IMR-90 (cell line): ENCODE measurements at regions not wholly inside any gene's neighbourhood (a gene's known extent, or its start where the extent isn't known, plus 50 kb on each side); places are given as distances from the start of the nearest gene placed in this dataset.

Experiments
- ATAC-seq: fragments of 200-7000 bp; cut with Tn5 transposase; 2 replicates; pipeline ENCODE4 v1.9.1; 2020; ENCODE audit warnings: low read depth, mild to moderate bottlenecking, moderate library complexity
- BruUV-seq: library from RNA; stranded (reverse); fragments of 400-500 nt; replicated peaks from 2 replicates; lab custom pipeline; 2021; lab: Mats Ljungman, UMichigan
- CTCF ChIA-PET: fragments of 300-600 bp; formaldehyde crosslinking; extraction: SDS; loops from one replicate; lab custom pipeline; 2021; ENCODE audit warnings: antibody characterized with exemption; lab: Yijun Ruan, JAX
- POLR2A ChIA-PET: fragments of 300-600 bp; sonication (Branson Sonifier 250); formaldehyde crosslinking; loops from one replicate; lab custom pipeline; 2022; ENCODE audit warnings: antibody characterized with exemption; ENCODE audit not compliant: unreplicated experiment; lab: Charles Lee
- DNase-seq: peaks from one replicate; pipeline ENCODE4 v3.0.0; 2013
- H2AFZ ChIP-seq: replicated peaks from 2 replicates; pipeline ENCODE3; 2013; ENCODE audit warnings: low read length, mild to moderate bottlenecking; ENCODE audit not compliant: poor library complexity
- H2AK5ac ChIP-seq: 2 replicates; pipeline ENCODE4 v1.6.1; 2013; ENCODE audit warnings: low read depth, low read length, inconsistent platforms
- H2AK9ac ChIP-seq: replicated peaks from 2 replicates; pipeline ENCODE3; 2013; ENCODE audit warnings: mild to moderate bottlenecking, low read depth, low read length, moderate library complexity; ENCODE audit not compliant: poor library complexity
- H2BK120ac ChIP-seq: 2 replicates; pipeline ENCODE4 v1.6.1; 2013; ENCODE audit warnings: low read depth, low read length, inconsistent platforms
- H2BK15ac ChIP-seq: 3 replicates; pipeline ENCODE4 v1.6.1; 2013; ENCODE audit warnings: low read depth, low read length, inconsistent platforms
- H2BK20ac ChIP-seq: 2 replicates; pipeline ENCODE4 v1.6.1; 2013; ENCODE audit warnings: low read depth, mild to moderate bottlenecking, inconsistent platforms, low read length, moderate library complexity
- H2BK5ac ChIP-seq: 2 replicates; pipeline ENCODE4 v1.6.1; 2013; ENCODE audit warnings: mild to moderate bottlenecking, low read depth, low read length, inconsistent platforms; ENCODE audit not compliant: poor library complexity, severe bottlenecking
- H3K14ac ChIP-seq: replicated peaks from 2 replicates; pipeline ENCODE4 v1.6.1; 2013; ENCODE audit warnings: low read depth, low read length, inconsistent platforms
- H3K18ac ChIP-seq: 2 replicates; pipeline ENCODE4 v1.6.1; 2013; ENCODE audit warnings: low read depth, low read length, control low read depth
- H3K23ac ChIP-seq: 2 replicates; pipeline ENCODE4 v1.6.1; 2013; ENCODE audit warnings: low read depth, low read length, inconsistent platforms
- H3K27ac ChIP-seq: 2 replicates; pipeline ENCODE4 v1.5.1; 2013; ENCODE audit warnings: mild to moderate bottlenecking, control low read depth, low read length; ENCODE audit not compliant: insufficient read depth
- H3K27me3 ChIP-seq: 2 replicates; pipeline ENCODE4 v1.6.1; 2013; ENCODE audit warnings: low read length; ENCODE audit not compliant: control insufficient read depth, insufficient read depth
- H3K36me3 ChIP-seq: 2 replicates; pipeline ENCODE4 v1.6.1; 2013; ENCODE audit warnings: low read length, mixed read lengths; ENCODE audit not compliant: control insufficient read depth, insufficient read depth
- H3K4ac ChIP-seq: 2 replicates; pipeline ENCODE4 v1.6.1; 2013; ENCODE audit warnings: low read depth, low read length, inconsistent platforms
- H3K4me1 ChIP-seq: 2 replicates; pipeline ENCODE4 v1.6.1; 2013; ENCODE audit warnings: low read length, mixed read lengths; ENCODE audit not compliant: control insufficient read depth, insufficient read depth
- H3K4me2 ChIP-seq: 2 replicates; pipeline ENCODE4 v1.6.1; 2013; ENCODE audit warnings: low read depth, mild to moderate bottlenecking, control low read depth, low read length, moderate library complexity
- H3K4me3 ChIP-seq: 2 replicates; pipeline ENCODE4 v1.5.1; 2013; ENCODE audit warnings: low read depth, mild to moderate bottlenecking, control low read depth, low read length, moderate library complexity; ENCODE audit not compliant: insufficient read depth
- H3K56ac ChIP-seq: 2 replicates; pipeline ENCODE4 v1.6.1; 2013; ENCODE audit warnings: low read length, inconsistent platforms; ENCODE audit not compliant: insufficient read depth; ENCODE audit errors: extremely low read depth
- H3K79me1 ChIP-seq, 2 experiments: 2 replicates each; pipeline ENCODE4 v1.6.1; 2013; ENCODE audit warnings: low read length in 2 of 2, inconsistent platforms in 1 of 2, low read depth in 1 of 2
- H3K9ac ChIP-seq: 2 replicates; pipeline ENCODE4 v1.6.1; 2013; ENCODE audit warnings: low read depth, low read length, control low read depth
- H3K9me1 ChIP-seq: 2 replicates; pipeline ENCODE4 v1.6.1; 2013; ENCODE audit warnings: low read length, inconsistent platforms; ENCODE audit not compliant: insufficient read depth
- H3K9me3 ChIP-seq: 2 replicates; pipeline ENCODE4 v1.6.1; 2013; ENCODE audit warnings: low read length; ENCODE audit not compliant: control insufficient read depth, insufficient read depth
- H4K20me1 ChIP-seq: 2 replicates; pipeline ENCODE4 v1.6.1; 2013; ENCODE audit warnings: low read length, inconsistent platforms; ENCODE audit not compliant: insufficient read depth
- H4K5ac ChIP-seq: 2 replicates; pipeline ENCODE4 v1.6.1; 2013; ENCODE audit warnings: mild to moderate bottlenecking, low read depth, low read length, control low read depth
- H4K8ac ChIP-seq, 2 experiments: 2 replicates each; pipeline ENCODE4 v1.6.1; 2013; ENCODE audit warnings: low read depth in 2 of 2, low read length in 2 of 2, control low read depth in 1 of 2, inconsistent platforms in 1 of 2
- H4K91ac ChIP-seq: 2 replicates; pipeline ENCODE4 v1.6.1; 2013; ENCODE audit warnings: low read depth, low read length, inconsistent platforms; ENCODE audit not compliant: insufficient read depth
- BHLHE40 ChIP-seq: fragments of 150-350 bp; IDR thresholded peaks from 2 replicates; pipeline ENCODE4 v1.6.1; 2016; ENCODE audit warnings: mild to moderate bottlenecking, low read depth, low read length
- CEBPB ChIP-seq: IDR thresholded peaks from 2 replicates; pipeline ENCODE4 v1.6.1; 2012; ENCODE audit warnings: low read depth, low read length, improper control_type of control experiment
- CHD1 ChIP-seq: IDR thresholded peaks from 2 replicates; pipeline ENCODE4 v1.6.1; 2012; ENCODE audit warnings: low read depth, low read length, improper control_type of control experiment
- FOS ChIP-seq: fragments of 150-350 bp; IDR thresholded peaks from 2 replicates; pipeline ENCODE4 v1.6.1; 2016; ENCODE audit warnings: low read depth, low read length
- MAFK ChIP-seq: IDR thresholded peaks from 2 replicates; pipeline ENCODE4 v1.6.1; 2012; ENCODE audit warnings: low read depth, low read length, improper control_type of control experiment
- MAZ ChIP-seq: IDR thresholded peaks from 2 replicates; pipeline ENCODE4 v1.6.1; 2012; ENCODE audit warnings: low read depth, mild to moderate bottlenecking, low read length, improper control_type of control experiment, moderate library complexity, borderline replicate concordance
- MXI1 ChIP-seq: IDR thresholded peaks from 2 replicates; pipeline ENCODE4 v1.6.1; 2012; ENCODE audit warnings: low read depth, mild to moderate bottlenecking, low read length, moderate library complexity, borderline replicate concordance
- NFE2L2 ChIP-seq: fragments of 150-350 bp; IDR thresholded peaks from 2 replicates; pipeline ENCODE4 v1.6.1; 2016; ENCODE audit warnings: low read depth, mild to moderate bottlenecking, low read length
- POLR2A ChIP-seq: IDR thresholded peaks from 2 replicates; pipeline ENCODE4 v1.6.1; 2012; ENCODE audit warnings: mild to moderate bottlenecking, low read depth, low read length
- RAD21 ChIP-seq: IDR thresholded peaks from 2 replicates; pipeline ENCODE4 v1.6.1; 2012; ENCODE audit warnings: low read length, improper control_type of control experiment
- RCOR1 ChIP-seq: IDR thresholded peaks from 2 replicates; pipeline ENCODE4 v1.6.1; 2012; ENCODE audit warnings: mild to moderate bottlenecking, low read length, improper control_type of control experiment; ENCODE audit not compliant: insufficient replicate concordance
- RFX5 ChIP-seq: IDR thresholded peaks from 2 replicates; pipeline ENCODE4 v1.8.0; 2012; ENCODE audit warnings: low read depth, mild to moderate bottlenecking, low read length, moderate library complexity
- SMC3 ChIP-seq: fragments of 150-350 bp; IDR thresholded peaks from 2 replicates; pipeline ENCODE4 v1.6.1; 2016; ENCODE audit warnings: low read depth, mild to moderate bottlenecking, antibody characterized with exemption, low read length, moderate library complexity
- WGBS, 2 experiments: methylation state at CpG; one replicate each; pipeline versions ENCODE4 v1.1.5 to v1.1.7; 2013; ENCODE audit warnings: missing lambda C conversion rate in 2 of 2; ENCODE audit not compliant: insufficient read length in 1 of 2; ENCODE audit errors: extremely low coverage in 2 of 2; 5-methylcytosine and 5-hydroxymethylcytosine counted together
- dilution Hi-C: fragments of 300-500 bp; cut with HindIII; formaldehyde crosslinking; loops from one replicate; pipeline ENCODE4 v1.14.3; 2018; ENCODE audit warnings: low sequenced_read_pairs; ENCODE audit not compliant: unreplicated experiment
- in situ Hi-C: fragments of 300-500 bp; cut with MboI; formaldehyde crosslinking; loops from 3 replicates; pipeline ENCODE4 v1.14.3; 2019; ENCODE audit warnings: low sequenced_read_pairs, inconsistent platforms, mixed read lengths
- intact Hi-C: fragments of 100-400 bp; cut with micrococcal nuclease; formaldehyde crosslinking; loops from 2 replicates; pipeline ENCODE4 v1.10.0; 2022
- TF ChIP-seq, protein P1 (sequence below): fragments of 150-350 bp; IDR thresholded peaks from 2 replicates; pipeline ENCODE4 v1.6.1; 2017; ENCODE audit warnings: mild to moderate bottlenecking, antibody characterized with exemption, low read length, low read depth
- TF ChIP-seq, protein P2 (sequence below): conservative IDR thresholded peaks from 2 replicates; pipeline ENCODE4 v1.5.1; 2012; ENCODE audit warnings: mild to moderate bottlenecking, low read depth, low read length, improper control_type of control experiment
- TF ChIP-seq, protein P3 (sequence below): fragments of 150-350 bp; IDR thresholded peaks from 2 replicates; pipeline ENCODE4 v1.6.1; 2016; ENCODE audit warnings: low read depth, mild to moderate bottlenecking, low read length, moderate library complexity, borderline replicate concordance

DNA sequence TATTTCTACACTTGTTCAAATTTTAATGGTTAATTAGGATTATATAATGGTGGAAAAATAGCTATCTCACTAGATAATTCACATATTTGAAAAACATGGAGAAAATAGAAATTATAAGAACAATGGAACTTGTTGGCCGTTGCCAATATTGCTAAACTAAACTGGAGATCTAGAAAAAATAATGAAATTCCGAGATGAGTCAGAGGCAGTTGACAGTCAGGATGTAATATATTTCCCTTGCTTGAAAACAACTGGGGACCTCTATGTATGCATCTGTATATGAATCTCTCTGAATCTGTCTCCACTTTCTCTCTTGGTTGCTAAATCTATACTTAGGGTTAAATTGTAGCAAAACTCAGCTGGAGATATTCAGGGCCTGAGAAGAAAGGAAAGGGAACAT is 1108.2 kb upstream of the GJE1 start:
- DNase-seq (no peak), ATAC-seq (no peak)
- intact Hi-C loops (no loop called here), in situ Hi-C loops (no loop called here), dilution Hi-C loops (no loop called here)
- H3K79me1 ChIP-seq = no peaks in the 10 kb centered on the region
- H4K8ac ChIP-seq = no peak overlapping the region
- H3K23ac ChIP-seq = no peak overlapping the region
- no peak overlapping the region for H3K4me2 ChIP-seq
- H4K5ac ChIP-seq = no peak overlapping the region
- no peaks in the 10 kb centered on the region for H3K36me3 ChIP-seq
- CTCF ChIA-PET = no interaction called here
- H3K27ac ChIP-seq = no peak overlapping the region
- H2BK120ac ChIP-seq = no peak overlapping the region
- no peaks in the 10 kb centered on the region for H3K9me3 ChIP-seq
- H3K4ac ChIP-seq = no peak overlapping the region
- BruUV-seq = no TSS peak
- H4K91ac ChIP-seq = no peak overlapping the region
- no peak overlapping the region for H2AK5ac ChIP-seq
- TF ChIP-seq NFE2L2 (no peak), POLR2A (no peak), BHLHE40 (no peak), CHD1 (no peak), RFX5 (no peak), FOS (no peak), RCOR1 (no peak), CEBPB (no peak), RAD21 (no peak), SMC3 (no peak), MAFK (no peak), MAZ (no peak), MXI1 (no peak)
- TF ChIP-seq, protein P1, sequence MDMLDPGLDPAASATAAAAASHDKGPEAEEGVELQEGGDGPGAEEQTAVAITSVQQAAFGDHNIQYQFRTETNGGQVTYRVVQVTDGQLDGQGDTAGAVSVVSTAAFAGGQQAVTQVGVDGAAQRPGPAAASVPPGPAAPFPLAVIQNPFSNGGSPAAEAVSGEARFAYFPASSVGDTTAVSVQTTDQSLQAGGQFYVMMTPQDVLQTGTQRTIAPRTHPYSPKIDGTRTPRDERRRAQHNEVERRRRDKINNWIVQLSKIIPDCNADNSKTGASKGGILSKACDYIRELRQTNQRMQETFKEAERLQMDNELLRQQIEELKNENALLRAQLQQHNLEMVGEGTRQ = no peak
- TF ChIP-seq, protein P2, sequence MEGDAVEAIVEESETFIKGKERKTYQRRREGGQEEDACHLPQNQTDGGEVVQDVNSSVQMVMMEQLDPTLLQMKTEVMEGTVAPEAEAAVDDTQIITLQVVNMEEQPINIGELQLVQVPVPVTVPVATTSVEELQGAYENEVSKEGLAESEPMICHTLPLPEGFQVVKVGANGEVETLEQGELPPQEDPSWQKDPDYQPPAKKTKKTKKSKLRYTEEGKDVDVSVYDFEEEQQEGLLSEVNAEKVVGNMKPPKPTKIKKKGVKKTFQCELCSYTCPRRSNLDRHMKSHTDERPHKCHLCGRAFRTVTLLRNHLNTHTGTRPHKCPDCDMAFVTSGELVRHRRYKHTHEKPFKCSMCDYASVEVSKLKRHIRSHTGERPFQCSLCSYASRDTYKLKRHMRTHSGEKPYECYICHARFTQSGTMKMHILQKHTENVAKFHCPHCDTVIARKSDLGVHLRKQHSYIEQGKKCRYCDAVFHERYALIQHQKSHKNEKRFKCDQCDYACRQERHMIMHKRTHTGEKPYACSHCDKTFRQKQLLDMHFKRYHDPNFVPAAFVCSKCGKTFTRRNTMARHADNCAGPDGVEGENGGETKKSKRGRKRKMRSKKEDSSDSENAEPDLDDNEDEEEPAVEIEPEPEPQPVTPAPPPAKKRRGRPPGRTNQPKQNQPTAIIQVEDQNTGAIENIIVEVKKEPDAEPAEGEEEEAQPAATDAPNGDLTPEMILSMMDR = no peak
- TF ChIP-seq, protein P3, sequence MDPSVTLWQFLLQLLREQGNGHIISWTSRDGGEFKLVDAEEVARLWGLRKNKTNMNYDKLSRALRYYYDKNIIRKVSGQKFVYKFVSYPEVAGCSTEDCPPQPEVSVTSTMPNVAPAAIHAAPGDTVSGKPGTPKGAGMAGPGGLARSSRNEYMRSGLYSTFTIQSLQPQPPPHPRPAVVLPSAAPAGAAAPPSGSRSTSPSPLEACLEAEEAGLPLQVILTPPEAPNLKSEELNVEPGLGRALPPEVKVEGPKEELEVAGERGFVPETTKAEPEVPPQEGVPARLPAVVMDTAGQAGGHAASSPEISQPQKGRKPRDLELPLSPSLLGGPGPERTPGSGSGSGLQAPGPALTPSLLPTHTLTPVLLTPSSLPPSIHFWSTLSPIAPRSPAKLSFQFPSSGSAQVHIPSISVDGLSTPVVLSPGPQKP = no peak
- H2BK5ac ChIP-seq = no peak overlapping the region
- POLR2A ChIA-PET = interaction anchor here (0.8 kb wide), 1 partner anchor 25 kb away, joined by 5 read pairs; no protein-coding TSS in a partner anchor
- H3K18ac ChIP-seq = no peak overlapping the region
- no peaks in the 10 kb centered on the region for H3K9me1 ChIP-seq
- H2BK15ac ChIP-seq = no peak overlapping the region
- H2AFZ ChIP-seq = no peak overlapping the region
- H2AK9ac ChIP-seq = no peak overlapping the region
- H2BK20ac ChIP-seq = no peak overlapping the region
- H3K9ac ChIP-seq = no peak overlapping the region
- H3K56ac ChIP-seq = no peak overlapping the region
- no peak overlapping the region for H3K14ac ChIP-seq
- no CpG with 5 or more reads among the region's 2 CpGs for WGBS, 2 experiments
- no peaks in the 10 kb centered on the region for H4K20me1 ChIP-seq
- H3K4me3 ChIP-seq = no peak overlapping the region
- H3K27me3 ChIP-seq = no peaks in the 10 kb centered on the region
- no peaks in the 10 kb centered on the region for H3K4me1 ChIP-seq
